ENCODE measurements at regions not wholly inside any gene's neighbourhood (a gene's known extent, or its start where the extent isn't known, plus 50 kb on each side); places are given as distances from the start of the nearest gene placed in this dataset.

- WGBS, 2 donors, result 67 to 72% methylated on average over 4 of the region's 4 CpGs
- TF ChIP-seq CTCF (IDR thresholded peaks at IDR 0.05) (no peak), POLR2A (IDR thresholded peaks at IDR 0.05) (no peak)
- Histone ChIP-seq H3K27ac (no peak overlapping the region), H3K9me3 (no peaks in the 10 kb centered on the region), H3K4me3 (no peak overlapping the region), H3K36me3 (ENCODE audit: low read depth, missing control alignments) (no peaks in the 10 kb centered on the region), H3K27me3 (no peaks in the 10 kb centered on the region), H3K4me1 (no peaks in the 10 kb centered on the region)
- no peak for DNase-seq
- intact Hi-C loops (cut with DNase I; ENCODE audit: low total_unique reads), result no loop called here
These were observed 266.0 kb upstream of the CRY1 start for GRCh38 chr12:107359382-107359781.

- no peak for DNase-seq
- intact Hi-C loops (cut with DNase I; ENCODE audit: low total_unique reads), result no loop called here
- TF ChIP-seq CTCF (IDR thresholded peaks at IDR 0.05) (no peak), POLR2A (IDR thresholded peaks at IDR 0.05) (no peak)
These were observed 266.7 kb upstream of the CRY1 start for GRCh38 chr12:107360033-107360432.

GRCh38 chr12:107360482-107360881 lies 267.1 kb upstream of the CRY1 start:
- intact Hi-C loops (cut with DNase I; ENCODE audit: low total_unique reads), result no loop called here
- no peak for DNase-seq
- no peak overlapping the region for H3K4me3 ChIP-seq
- no peaks in the 10 kb centered on the region for H3K27me3 ChIP-seq
- no peak overlapping the region for H3K27ac ChIP-seq
- no peaks in the 10 kb centered on the region for H3K4me1 ChIP-seq
- H3K36me3 ChIP-seq (ENCODE audit: low read depth, missing control alignments), result no peaks in the 10 kb centered on the region
- no peaks in the 10 kb centered on the region for H3K9me3 ChIP-seq
- WGBS, 2 donors, result 80 to 95% methylated on average over 1 to 2 of the region's 2 CpGs
- no peak for TF ChIP-seq CTCF (IDR thresholded peaks at IDR 0.05)
- no peak for TF ChIP-seq POLR2A (IDR thresholded peaks at IDR 0.05)

More at GRCh38 chr12:107360033-107360432, 266.7 kb upstream of the CRY1 start:
- Histone ChIP-seq H3K36me3 (ENCODE audit: low read depth, missing control alignments) (no peaks in the 10 kb centered on the region), H3K27me3 (no peaks in the 10 kb centered on the region), H3K9me3 (no peaks in the 10 kb centered on the region), H3K4me1 (no peaks in the 10 kb centered on the region), H3K4me3 (no peak overlapping the region), H3K27ac (no peak overlapping the region)

GRCh38 chr12:107361970-107362369 lies 268.6 kb upstream of the CRY1 start:
- H3K4me3 ChIP-seq, result no peak overlapping the region
- 90% methylated on average over 2 of the region's 2 CpGs for WGBS, 2 donors
- H3K4me1 ChIP-seq, result no peaks in the 10 kb centered on the region

More at GRCh38 chr12:107361970-107362369, 268.6 kb upstream of the CRY1 start:
- no peak for TF ChIP-seq CTCF (IDR thresholded peaks at IDR 0.05)
- no peak for TF ChIP-seq POLR2A (IDR thresholded peaks at IDR 0.05)
- no peaks in the 10 kb centered on the region for H3K27me3 ChIP-seq
- intact Hi-C loops (cut with DNase I; ENCODE audit: low total_unique reads), result no loop called here
- no peak for DNase-seq
- no peak overlapping the region for H3K27ac ChIP-seq
- no peaks in the 10 kb centered on the region for H3K9me3 ChIP-seq
- no peaks in the 10 kb centered on the region for H3K36me3 ChIP-seq (ENCODE audit: low read depth, missing control alignments)

Measured in testis (tissue), 2 donors.